Naive thymus-derived CD4-positive, alpha-beta T cell (primary cell): ENCODE measurements at regions not wholly inside any gene's neighbourhood (a gene's known extent, or its start where the extent isn't known, plus 50 kb on each side); places are given as distances from the start of the nearest gene placed in this dataset.

ENCODE experiments used
- ATAC-seq: fragments of 150-1000 bp; cut with Tn5 transposase; 2 replicates; pipeline ENCODE4 v1.10.0; 2021; ENCODE audit warnings: mild to moderate bottlenecking, moderate library complexity
- CTCF ChIA-PET: fragments of 350-600 bp; sonication (Branson Sonifier 250); formaldehyde crosslinking; loops from one replicate; lab custom pipeline; 2021; ENCODE audit warnings: antibody characterized with exemption; lab: Charles Lee
- POLR2A ChIA-PET: fragments of 350-600 bp; sonication (Branson Sonifier 250); formaldehyde crosslinking; loops from one replicate; lab custom pipeline; 2021; ENCODE audit warnings: antibody characterized with exemption, inconsistent platforms; lab: Charles Lee
- DNase-seq, 9 donors: peaks; one replicate each; pipeline versions ENCODE4 v3.0.0 to v3.0.0-alpha.2; 2020 to 2022; ENCODE audit warnings: mixed read lengths in 1 of 9
- H3K27ac ChIP-seq: one replicate; pipeline ENCODE4 v1.7.0; 2013; ENCODE audit warnings: mild to moderate bottlenecking, low read depth, low read length, moderate library complexity
- H3K27me3 ChIP-seq, 2 donors: one replicate each; pipeline ENCODE4 v1.7.0; 2013; ENCODE audit warnings: low read length in 2 of 2, mild to moderate bottlenecking in 2 of 2, moderate library complexity in 2 of 2; ENCODE audit not compliant: control insufficient read depth in 2 of 2, insufficient read depth in 2 of 2
- H3K36me3 ChIP-seq, 3 experiments: 1 replicate in 2 of 3; 2 replicates in 1 of 3; pipeline ENCODE4 v1.7.0; 2013; ENCODE audit warnings: low read length in 3 of 3, mild to moderate bottlenecking in 3 of 3, moderate library complexity in 1 of 3; ENCODE audit not compliant: insufficient read depth in 3 of 3, control insufficient read depth in 2 of 3
- H3K4me1 ChIP-seq, 2 donors: one replicate each; pipeline ENCODE4 v1.7.0; 2013; ENCODE audit warnings: low read length in 2 of 2, mild to moderate bottlenecking in 2 of 2, moderate library complexity in 1 of 2; ENCODE audit not compliant: control insufficient read depth in 2 of 2, insufficient read depth in 2 of 2
- H3K4me3 ChIP-seq: 2 replicates; pipeline ENCODE4 v1.7.0; 2013; ENCODE audit warnings: mild to moderate bottlenecking, low read length
- H3K9me3 ChIP-seq, 3 experiments: 1 replicate in 2 of 3; 2 replicates in 1 of 3; pipeline ENCODE4 v1.7.0; 2013; ENCODE audit warnings: low read length in 3 of 3; ENCODE audit not compliant: control insufficient read depth in 2 of 3
- H3K27ac Mint-ChIP-seq, 9 donors: one replicate each; pipeline ENCODE4 v1.8.0; 2020 to 2022; ENCODE audit warnings: mixed read lengths in 9 of 9, mild to moderate bottlenecking in 8 of 9, moderate library complexity in 5 of 9, inconsistent platforms in 2 of 9
- H3K27me3 Mint-ChIP-seq, 5 donors: one replicate each; pipeline ENCODE4 v1.8.0; 2021 to 2022; ENCODE audit warnings: mixed read lengths in 5 of 5, mild to moderate bottlenecking in 1 of 5
- H3K36me3 Mint-ChIP-seq, 5 donors: one replicate each; pipeline ENCODE4 v1.8.0; 2020 to 2022; ENCODE audit warnings: mixed read lengths in 5 of 5, mild to moderate bottlenecking in 3 of 5, inconsistent platforms in 1 of 5
- H3K4me1 Mint-ChIP-seq, 7 donors: one replicate each; pipeline ENCODE4 v1.8.0; 2020 to 2022; ENCODE audit warnings: mixed read lengths in 7 of 7, mild to moderate bottlenecking in 3 of 7, inconsistent platforms in 1 of 7
- H3K4me3 Mint-ChIP-seq, 10 donors: one replicate each; pipeline ENCODE4 v1.8.0; 2020 to 2022; ENCODE audit warnings: mild to moderate bottlenecking in 10 of 10, mixed read lengths in 10 of 10, moderate library complexity in 6 of 10, inconsistent platforms in 2 of 10
- H3K9me3 Mint-ChIP-seq, 11 donors: one replicate each; pipeline ENCODE4 v1.8.0; 2020 to 2022; ENCODE audit warnings: mixed read lengths in 11 of 11, mild to moderate bottlenecking in 4 of 11, inconsistent platforms in 1 of 11, moderate library complexity in 1 of 11
- intact Hi-C, 2 donors: fragments of 100-400 bp; cut with micrococcal nuclease; formaldehyde crosslinking; loops; one replicate each; pipeline ENCODE4 v1.15.1; 2023

DNA sequence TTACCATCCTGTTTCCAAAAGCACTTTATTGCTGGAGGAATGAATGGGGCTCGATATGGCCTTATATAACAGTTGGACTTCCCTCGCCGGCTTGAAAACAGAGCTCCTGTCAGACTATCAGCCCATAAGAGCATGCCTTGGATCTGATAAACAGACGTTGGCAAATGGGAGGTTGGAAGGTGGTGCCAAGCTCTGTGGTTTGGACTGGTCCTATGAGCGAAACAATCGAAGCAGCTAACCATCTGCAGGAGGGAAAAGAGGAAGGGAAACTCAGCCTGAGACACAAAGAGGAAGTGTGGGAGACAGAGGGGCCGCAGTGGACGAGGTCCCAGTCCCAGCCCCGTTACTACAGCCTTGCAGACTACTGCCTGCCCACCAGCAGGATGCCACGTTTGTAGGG is 92.9 kb downstream of the TFAP2C start:
- peaks cover 0 to 25% (median 6%) of the 10 kb centered on the region in 5 donors for H3K27me3 Mint-ChIP-seq
- Histone ChIP-seq H3K4me3 (no peak overlapping the region), H3K27me3 (no peaks in the 10 kb centered on the region), H3K9me3 (no peaks in the 10 kb centered on the region), H3K27ac (no peak overlapping the region), H3K4me1 (no peaks in the 10 kb centered on the region), H3K36me3 (no peaks in the 10 kb centered on the region)
- H3K27ac Mint-ChIP-seq = no peak overlapping the region
- no peaks in the 10 kb centered on the region for H3K36me3 Mint-ChIP-seq
- H3K4me1 Mint-ChIP-seq = peaks cover 0 to 6% (median 0%) of the 10 kb centered on the region in 7 donors
- no peak overlapping the region for H3K4me3 Mint-ChIP-seq
- peaks cover 0 to 4% (median 0%) of the 10 kb centered on the region in 11 donors for H3K9me3 Mint-ChIP-seq
- DNase-seq (no peak), ATAC-seq (peak; percentile 55)
- ChIA-PET POLR2A (interaction anchor here (0.8 kb wide), 1 partner anchor 280 kb away, joined by 3 read pairs; no protein-coding TSS in a partner anchor), CTCF (no interaction called here)
- intact Hi-C loops = no loop called here

DNA sequence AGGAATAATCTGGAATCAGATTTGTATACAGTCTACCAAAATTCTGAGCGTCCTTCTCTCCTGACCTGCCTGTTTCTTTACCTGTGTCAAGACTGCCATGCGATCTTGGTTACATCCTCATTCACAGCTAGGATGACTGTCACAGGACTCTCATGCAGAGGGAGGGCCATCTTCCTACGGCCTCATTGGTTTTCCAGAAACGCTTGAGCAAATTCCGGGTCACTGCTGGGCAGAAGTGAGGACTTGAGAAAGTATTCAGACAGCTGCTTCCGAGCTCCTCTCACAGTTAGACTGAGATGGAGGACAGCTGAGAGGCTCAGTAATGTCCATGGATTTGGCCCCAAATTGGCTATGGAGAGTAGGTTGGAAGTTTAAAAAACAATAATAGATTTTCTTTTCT is 94.2 kb downstream of the TFAP2C start:
- Histone ChIP-seq H3K27me3 (no peaks in the 10 kb centered on the region), H3K4me3 (no peak overlapping the region), H3K36me3 (no peaks in the 10 kb centered on the region), H3K4me1 (no peaks in the 10 kb centered on the region), H3K9me3 (no peaks in the 10 kb centered on the region), H3K27ac (no peak overlapping the region)
- Mint-ChIP-seq H3K27me3 (peaks cover 0 to 25% (median 6%) of the 10 kb centered on the region in 5 donors), H3K4me3 (no peak overlapping the region), H3K9me3 (peaks cover 0 to 4% (median 0%) of the 10 kb centered on the region in 11 donors), H3K4me1 (peaks cover 0 to 6% (median 0%) of the 10 kb centered on the region in 7 donors), H3K36me3 (no peaks in the 10 kb centered on the region), H3K27ac (no peak overlapping the region)
- intact Hi-C loops = no loop called here
- ATAC-seq (no peak), DNase-seq (no peak)
- CTCF ChIA-PET = no interaction called here
- POLR2A ChIA-PET = no interaction called here

DNA sequence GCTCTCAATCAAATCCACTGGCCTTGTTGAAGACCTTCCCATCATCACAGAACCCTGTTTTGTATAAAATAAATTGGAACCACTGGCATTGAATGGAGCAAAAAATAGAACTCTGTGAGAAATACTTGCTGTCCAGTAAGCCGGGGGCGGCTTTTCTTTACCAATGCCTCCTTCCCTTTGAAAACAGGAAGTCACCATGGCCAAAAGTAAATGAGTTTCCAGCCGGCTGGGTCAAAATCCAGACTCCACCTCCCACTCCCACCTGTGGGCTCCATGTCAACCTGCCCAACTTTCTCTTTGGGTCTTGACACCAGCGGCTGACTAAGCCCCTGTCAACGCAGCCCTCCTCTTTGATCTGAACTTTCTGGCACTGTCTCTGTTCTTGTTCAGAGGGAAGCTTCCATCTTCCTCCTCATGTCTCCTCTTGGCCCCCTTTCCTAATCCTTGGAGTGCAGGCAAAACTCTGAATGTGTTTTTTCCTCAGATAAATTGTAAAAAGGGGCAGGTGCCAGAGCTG is 95.2 kb downstream of the TFAP2C start:
- no peak for ATAC-seq
- ChIA-PET CTCF (no interaction called here), POLR2A (interaction anchor here (0.6 kb wide), 1 partner anchor 29 kb away, joined by 4 read pairs; no protein-coding TSS in a partner anchor)
- H3K4me3 ChIP-seq = no peak overlapping the region
- no peaks in the 10 kb centered on the region for H3K27me3 ChIP-seq
- intact Hi-C loops = no loop called here
- no peaks in the 10 kb centered on the region for H3K4me1 ChIP-seq
- H3K36me3 Mint-ChIP-seq = no peaks in the 10 kb centered on the region
- peaks cover 0 to 25% (median 6%) of the 10 kb centered on the region in 5 donors for H3K27me3 Mint-ChIP-seq
- peaks cover 0 to 4% (median 0%) of the 10 kb centered on the region in 11 donors for H3K9me3 Mint-ChIP-seq
- no peak for DNase-seq
- H3K9me3 ChIP-seq = no peaks in the 10 kb centered on the region
- peaks cover 0 to 6% (median 0%) of the 10 kb centered on the region in 7 donors for H3K4me1 Mint-ChIP-seq
- H3K27ac ChIP-seq = no peak overlapping the region
- no peak overlapping the region for H3K27ac Mint-ChIP-seq
- H3K4me3 Mint-ChIP-seq = no peak overlapping the region
- H3K36me3 ChIP-seq = no peaks in the 10 kb centered on the region

DNA sequence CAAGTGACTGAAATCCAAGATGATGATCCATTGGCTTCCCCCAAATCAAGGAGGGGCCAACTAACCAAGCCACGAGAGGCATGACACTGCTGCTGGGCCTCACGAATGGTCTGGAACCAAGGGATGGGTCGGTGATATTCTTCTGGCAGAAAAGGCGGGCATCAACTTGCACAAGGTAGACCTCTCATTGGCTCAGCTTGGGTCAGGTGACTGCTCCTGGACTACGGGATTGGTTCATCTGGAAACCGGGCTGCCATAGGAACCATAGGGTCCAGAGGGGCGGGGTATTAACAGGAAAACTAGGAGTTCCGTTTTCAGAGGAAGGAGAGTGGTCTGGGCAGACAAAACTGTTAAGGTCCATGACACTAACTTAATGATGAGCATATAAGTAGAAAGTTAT is 100.9 kb downstream of the TFAP2C start:
- DNase-seq (no peak), ATAC-seq (no peak)
- no peaks in the 10 kb centered on the region for H3K27me3 ChIP-seq
- Mint-ChIP-seq H3K36me3 (no peaks in the 10 kb centered on the region), H3K4me3 (no peak overlapping the region), H3K27ac (no peak overlapping the region), H3K9me3 (peaks cover 0 to 3% (median 0%) of the 10 kb centered on the region in 11 donors), H3K27me3 (peaks cover 5 to 11% (median 6%) of the 10 kb centered on the region in 5 donors), H3K4me1 (no peaks in the 10 kb centered on the region)
- no peaks in the 10 kb centered on the region for H3K36me3 ChIP-seq
- ChIA-PET CTCF (no interaction called here), POLR2A (no interaction called here)
- no peak overlapping the region for H3K4me3 ChIP-seq
- intact Hi-C loops = no loop called here
- no peaks in the 10 kb centered on the region for H3K9me3 ChIP-seq
- no peaks in the 10 kb centered on the region for H3K4me1 ChIP-seq
- H3K27ac ChIP-seq = no peak overlapping the region

DNA sequence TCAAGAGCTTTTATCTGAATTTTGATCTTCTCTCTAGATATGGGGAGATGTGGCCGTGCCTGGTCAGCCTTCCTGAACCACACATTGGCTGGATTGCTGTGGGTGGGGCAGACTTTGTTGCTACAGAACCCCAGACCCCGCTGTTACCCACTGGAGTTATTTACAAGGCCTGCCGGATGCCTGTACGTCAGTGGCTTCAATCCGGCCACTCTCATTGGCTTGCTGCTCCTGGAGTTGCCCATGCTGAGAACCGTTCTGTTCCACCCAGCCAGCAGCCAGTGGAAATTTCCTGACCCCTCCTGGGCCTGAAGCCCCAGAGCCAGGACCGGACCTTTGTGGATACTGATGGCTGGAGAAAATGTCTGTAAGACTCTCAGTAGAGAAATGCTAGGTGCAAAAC is 101.9 kb downstream of the TFAP2C start:
- Mint-ChIP-seq H3K9me3 (peaks cover 0 to 3% (median 0%) of the 10 kb centered on the region in 11 donors), H3K4me1 (peaks cover 0 to under 1% (median 0%) of the 10 kb centered on the region in 7 donors), H3K27me3 (peaks cover 9 to 16% (median 15%) of the 10 kb centered on the region in 5 donors), H3K27ac (no peak overlapping the region), H3K4me3 (no peak overlapping the region), H3K36me3 (no peaks in the 10 kb centered on the region)
- ChIA-PET POLR2A (no interaction called here), CTCF (no interaction called here)
- Histone ChIP-seq H3K4me1 (no peaks in the 10 kb centered on the region), H3K27me3 (no peaks in the 10 kb centered on the region), H3K27ac (no peak overlapping the region), H3K4me3 (no peak overlapping the region), H3K36me3 (no peaks in the 10 kb centered on the region), H3K9me3 (no peaks in the 10 kb centered on the region)
- intact Hi-C loops = no loop called here
- DNase-seq = no peak
- ATAC-seq = no peak

DNA sequence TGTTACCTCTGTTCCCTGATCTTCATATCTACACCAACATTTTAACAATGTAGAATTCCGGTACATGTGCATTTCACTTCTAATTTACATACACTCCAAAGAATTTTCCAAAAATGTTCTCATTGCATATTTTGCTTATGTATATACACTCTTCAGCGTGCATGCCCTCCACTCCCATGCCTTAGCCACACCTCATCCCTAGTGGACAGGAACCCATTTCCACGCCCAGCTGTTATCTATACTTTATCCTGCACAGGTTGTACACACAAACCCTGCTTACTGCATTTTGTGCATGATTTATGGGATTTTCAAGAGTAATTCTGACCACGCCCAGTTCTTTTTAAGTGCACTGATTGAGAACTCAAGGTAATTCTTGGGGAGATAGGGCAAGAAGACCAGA is 102.4 kb downstream of the TFAP2C start:
- DNase-seq = no peak
- no peaks in the 10 kb centered on the region for H3K27me3 ChIP-seq
- no peak overlapping the region for H3K27ac ChIP-seq
- H3K9me3 ChIP-seq = no peaks in the 10 kb centered on the region
- H3K36me3 Mint-ChIP-seq = no peaks in the 10 kb centered on the region
- ChIA-PET POLR2A (no interaction called here), CTCF (no interaction called here)
- peaks cover 0 to 8% (median 0%) of the 10 kb centered on the region in 11 donors for H3K9me3 Mint-ChIP-seq
- peaks cover 0 to 3% (median 0%) of the 10 kb centered on the region in 7 donors for H3K4me1 Mint-ChIP-seq
- H3K36me3 ChIP-seq = no peaks in the 10 kb centered on the region
- H3K27me3 Mint-ChIP-seq = peaks cover 14 to 21% (median 19%) of the 10 kb centered on the region in 5 donors
- no peak overlapping the region for H3K4me3 Mint-ChIP-seq
- H3K4me3 ChIP-seq = no peak overlapping the region
- H3K27ac Mint-ChIP-seq = no peak overlapping the region
- intact Hi-C loops = no loop called here
- no peaks in the 10 kb centered on the region for H3K4me1 ChIP-seq
- ATAC-seq = no peak

DNA sequence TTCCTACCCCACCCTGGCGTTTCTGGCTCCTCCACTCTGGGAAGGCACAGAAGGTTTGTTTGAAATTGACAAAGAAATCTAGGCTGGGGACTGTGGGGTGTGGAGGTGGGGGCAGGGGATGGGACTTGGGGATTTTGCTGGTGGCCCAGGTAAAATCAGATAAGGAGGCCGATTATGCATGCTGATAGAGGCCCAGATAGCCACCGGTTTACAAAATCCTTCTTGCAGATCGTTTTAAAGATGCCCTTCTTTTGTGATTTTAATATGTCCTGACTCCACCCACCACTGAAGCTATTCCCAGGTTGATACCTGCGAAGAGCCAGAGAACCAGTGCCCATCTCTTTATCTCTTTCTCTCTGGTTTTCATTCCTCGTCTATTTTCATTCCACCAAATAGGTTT is 104.9 kb downstream of the TFAP2C start:
- no peak overlapping the region for H3K4me3 Mint-ChIP-seq

More for the DNA sequence above, 104.9 kb downstream of the TFAP2C start:
- no peaks in the 10 kb centered on the region for H3K9me3 ChIP-seq
- CTCF ChIA-PET = no interaction called here
- H3K4me1 ChIP-seq = no peaks in the 10 kb centered on the region
- DNase-seq (no peak), ATAC-seq (no peak)
- Mint-ChIP-seq H3K4me1 (peaks cover 0 to 3% (median 0%) of the 10 kb centered on the region in 7 donors), H3K36me3 (no peaks in the 10 kb centered on the region), H3K9me3 (peaks cover 0 to 8% (median 0%) of the 10 kb centered on the region in 11 donors), H3K27ac (no peak overlapping the region), H3K27me3 (peaks cover 24 to 37% (median 32%) of the 10 kb centered on the region in 5 donors)
- POLR2A ChIA-PET = no interaction called here
- H3K36me3 ChIP-seq = no peaks in the 10 kb centered on the region
- no peak overlapping the region for H3K27ac ChIP-seq
- intact Hi-C loops = no loop called here
- no peak overlapping the region for H3K4me3 ChIP-seq
- H3K27me3 ChIP-seq = no peaks in the 10 kb centered on the region
